Mucosa of descending colon (tissue), 3 donors: ENCODE measurements at regions not wholly inside any gene's neighbourhood (a gene's known extent, or its start where the extent isn't known, plus 50 kb on each side); places are given as distances from the start of the nearest gene placed in this dataset.

ENCODE experiments used
- ATAC-seq: fragments of 200-7000 bp; cut with Tn5 transposase; one replicate; pipeline ENCODE4 v1.9.1; 2020; ENCODE audit warnings: mild to moderate bottlenecking, moderate library complexity
- DNase-seq, 3 donors: peaks; one replicate each; pipeline ENCODE4 v3.0.0-alpha.2; 2020
- H3K36me3 ChIP-seq: fragments of 200-600 bp; one replicate; pipeline ENCODE4 v1.8.0; 2021; ENCODE audit warnings: low read depth, mild to moderate bottlenecking
- H3K4me1 ChIP-seq: fragments of 200-600 bp; one replicate; pipeline ENCODE4 v1.8.0; 2021; ENCODE audit warnings: low read depth, mild to moderate bottlenecking
- H3K4me3 ChIP-seq: fragments of 200-600 bp; one replicate; pipeline ENCODE4 v1.8.0; 2021; ENCODE audit warnings: mild to moderate bottlenecking
- H3K9me3 ChIP-seq: fragments of 200-600 bp; one replicate; pipeline ENCODE4 v1.8.0; 2021; ENCODE audit warnings: mild to moderate bottlenecking
- CTCF ChIP-seq: fragments of 200-600 bp; IDR thresholded peaks from one replicate; pipeline ENCODE4 v1.8.0; 2022; ENCODE audit warnings: antibody characterized with exemption, mild to moderate bottlenecking
- intact Hi-C, 2 donors: fragments of 100-400 bp; cut with DNase I in 1 of 2; cut with micrococcal nuclease in 1 of 2; formaldehyde crosslinking; loops; one replicate each; pipeline versions ENCODE4 v1.11.0 to v1.11.1; 2022; cut with DNase I, micrococcal nuclease
- donor health status: DM: no; HTN: no; CAD: no; lungs with moderate emphysema.
- donor health status: DM: no; HTN: no; CAD: no.
- donor health status: DM: no; HTN: yes; CAD: no.

GRCh38 chr7:17463511-17464085, 165.1 kb downstream of the AHR start:
- no peak for DNase-seq
- Histone ChIP-seq H3K4me1 (no peaks in the 10 kb centered on the region), H3K4me3 (no peak overlapping the region), H3K9me3 (no peaks in the 10 kb centered on the region), H3K36me3 (no peaks in the 10 kb centered on the region)
- intact Hi-C loops = no loop called here
- no peak for ATAC-seq
- no peak for TF ChIP-seq CTCF

GRCh38 chr7:17466216-17466615, 167.8 kb downstream of the AHR start:
- no peak for TF ChIP-seq CTCF

GRCh38 chr7:17467386-17467945, 169.0 kb downstream of the AHR start:
- Histone ChIP-seq H3K4me1 (no peaks in the 10 kb centered on the region), H3K36me3 (no peaks in the 10 kb centered on the region), H3K9me3 (no peaks in the 10 kb centered on the region), H3K4me3 (no peak overlapping the region)
- intact Hi-C loops = no loop called here
- DNase-seq (no peak), ATAC-seq (no peak)
- no peak for TF ChIP-seq CTCF

More at GRCh38 chr7:17466216-17466615, 167.8 kb downstream of the AHR start:
- Histone ChIP-seq H3K9me3 (no peaks in the 10 kb centered on the region), H3K4me3 (no peak overlapping the region), H3K4me1 (no peaks in the 10 kb centered on the region), H3K36me3 (no peaks in the 10 kb centered on the region)
- DNase-seq (no peak), ATAC-seq (no peak)
- intact Hi-C loops = no loop called here

- Histone ChIP-seq H3K4me1 (no peaks in the 10 kb centered on the region), H3K36me3 (no peaks in the 10 kb centered on the region), H3K9me3 (no peaks in the 10 kb centered on the region), H3K4me3 (no peak overlapping the region)
- no peak for DNase-seq
- intact Hi-C loops = no loop called here
- TF ChIP-seq CTCF = no peak
- no peak for ATAC-seq
These were observed 172.9 kb downstream of the AHR start for GRCh38 chr7:17471325-17471724.

GRCh38 chr7:17472518-17472917, 174.1 kb downstream of the AHR start:
- no peak for TF ChIP-seq CTCF
- no peaks in the 10 kb centered on the region for H3K9me3 ChIP-seq
- ATAC-seq (no peak), DNase-seq (no peak)
- intact Hi-C loops = no loop called here
- H3K4me1 ChIP-seq = no peaks in the 10 kb centered on the region
- no peak overlapping the region for H3K4me3 ChIP-seq
- no peaks in the 10 kb centered on the region for H3K36me3 ChIP-seq

- no peaks in the 10 kb centered on the region for H3K36me3 ChIP-seq
- no peaks in the 10 kb centered on the region for H3K4me1 ChIP-seq
- H3K4me3 ChIP-seq = no peak overlapping the region
- DNase-seq (no peak), ATAC-seq (no peak)
- intact Hi-C loops = no loop called here
- no peaks in the 10 kb centered on the region for H3K9me3 ChIP-seq
- TF ChIP-seq CTCF = no peak
These were observed 174.5 kb downstream of the AHR start for GRCh38 chr7:17472939-17473338.
